HG03060 (cell line): ENCODE measurements at regions not wholly inside any gene's neighbourhood (a gene's known extent, or its start where the extent isn't known, plus 50 kb on each side); places are given as distances from the start of the nearest gene placed in this dataset.
"Not testable (repeated sequence)": the region's sequence is repeated elsewhere in the genome, so short reads cannot be mapped to it uniquely, and the experiment has no call there.

Experiments
- ATAC-seq: cut with Tn5 transposase; IDR thresholded peaks from one replicate; pipeline ENCODE4 v1.9.1; 2021; ENCODE audit warnings: low read depth, moderate number of reproducible peaks; ENCODE audit not compliant: unreplicated experiment

GRCh38 chr11:115656041-115656440 is 151.8 kb upstream of the CADM1 start:
- ATAC-seq, result no peak

GRCh38 chr11:115654792-115655191 is 150.6 kb upstream of the CADM1 start:
- no peak for ATAC-seq

- no peak for ATAC-seq
Measured at GRCh38 chr11:115653926-115654325, 149.7 kb upstream of the CADM1 start.

GRCh38 chr11:115653076-115653475 is 148.9 kb upstream of the CADM1 start:
- no peak for ATAC-seq

- ATAC-seq, result no peak
Measured at GRCh38 chr11:115652496-115652895, 148.3 kb upstream of the CADM1 start.

GRCh38 chr11:115652094-115652493 is 147.9 kb upstream of the CADM1 start:
- ATAC-seq, result no peak

- ATAC-seq, result no peak
Measured at GRCh38 chr11:115649461-115649860, 145.2 kb upstream of the CADM1 start.

- no peak for ATAC-seq
Measured at GRCh38 chr11:115645631-115646317, 141.6 kb upstream of the CADM1 start.

- no peak for ATAC-seq
Measured at GRCh38 chr11:115644856-115645255, 140.6 kb upstream of the CADM1 start.

GRCh38 chr11:115643549-115644270 is 139.5 kb upstream of the CADM1 start:
- ATAC-seq, result no peak

GRCh38 chr11:115642660-115643059 is 138.4 kb upstream of the CADM1 start:
- ATAC-seq, result no peak

GRCh38 chr11:115637599-115638241 is 133.5 kb upstream of the CADM1 start:
- ATAC-seq, result no peak

- no peak for ATAC-seq
Measured at GRCh38 chr11:115636753-115637527, 132.7 kb upstream of the CADM1 start.

- ATAC-seq, result not testable (repeated sequence)
Measured at GRCh38 chr11:115633977-115634376, 129.8 kb upstream of the CADM1 start.

- ATAC-seq, result no peak
Measured at GRCh38 chr11:115632061-115632460, 127.8 kb upstream of the CADM1 start.

GRCh38 chr11:115631609-115632008 is 127.4 kb upstream of the CADM1 start:
- no peak for ATAC-seq

- ATAC-seq, result no peak
Measured at GRCh38 chr11:115630214-115630613, 126.0 kb upstream of the CADM1 start.

GRCh38 chr11:115629456-115630015 is 125.3 kb upstream of the CADM1 start:
- no peak for ATAC-seq

- no peak for ATAC-seq
Measured at GRCh38 chr11:115627666-115628460, 123.6 kb upstream of the CADM1 start.

GRCh38 chr11:115627071-115627470 is 122.9 kb upstream of the CADM1 start:
- ATAC-seq, result no peak
